Peyer's patch (tissue), 4 donors: ENCODE measurements at regions not wholly inside any gene's neighbourhood (a gene's known extent, or its start where the extent isn't known, plus 50 kb on each side); places are given as distances from the start of the nearest gene placed in this dataset.

ENCODE experiments used
- CTCF ChIP-seq, 6 experiments: fragments of 450-650 bp in 4 of 6; fragments of 200-600 bp in 2 of 6; sonication (generic) in 1 of 6; IDR thresholded peaks; one replicate each; pipeline ENCODE4 v1.5.1; 2017 to 2019; ENCODE audit warnings: antibody characterized with exemption in 6 of 6, mild to moderate bottlenecking in 3 of 6, moderate library complexity in 1 of 6
- POLR2A ChIP-seq, 2 donors: fragments of 450-650 bp; IDR thresholded peaks; one replicate each; pipeline ENCODE4 v1.5.1; 2017; ENCODE audit warnings: antibody characterized with exemption in 2 of 2, mild to moderate bottlenecking in 2 of 2, moderate library complexity in 2 of 2

- TF ChIP-seq CTCF (IDR thresholded peaks at IDR 0.05) (no peak), POLR2A (IDR thresholded peaks at IDR 0.05) (no peak)
Observed at GRCh38 chr4:35700663-35701062, 543.7 kb downstream of the ARAP2 start.
